ENCODE measurements at regions not wholly inside any gene's neighbourhood (a gene's known extent, or its start where the extent isn't known, plus 50 kb on each side); places are given as distances from the start of the nearest gene placed in this dataset.

DNA sequence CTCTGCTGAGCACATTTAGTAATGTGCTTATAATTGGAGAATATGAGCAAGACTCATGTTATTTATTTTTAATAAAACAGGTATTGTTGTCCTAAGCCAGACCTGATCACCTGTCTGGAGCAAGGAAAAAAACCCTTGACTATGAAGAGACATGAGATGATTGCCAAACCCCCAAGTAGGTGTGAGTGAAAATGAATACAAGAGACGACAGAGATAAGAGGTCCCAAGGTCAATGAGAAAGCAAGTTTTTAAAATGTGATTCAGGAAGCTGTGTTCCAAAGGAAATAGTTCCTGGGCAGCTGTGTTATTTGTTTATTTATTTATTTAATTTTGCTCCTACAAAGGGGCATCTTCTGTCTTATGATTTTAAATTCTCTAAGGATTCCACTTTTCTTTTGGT lies 83.1 kb downstream of the ZNF486 start:
- TF ChIP-seq, protein P1, sequence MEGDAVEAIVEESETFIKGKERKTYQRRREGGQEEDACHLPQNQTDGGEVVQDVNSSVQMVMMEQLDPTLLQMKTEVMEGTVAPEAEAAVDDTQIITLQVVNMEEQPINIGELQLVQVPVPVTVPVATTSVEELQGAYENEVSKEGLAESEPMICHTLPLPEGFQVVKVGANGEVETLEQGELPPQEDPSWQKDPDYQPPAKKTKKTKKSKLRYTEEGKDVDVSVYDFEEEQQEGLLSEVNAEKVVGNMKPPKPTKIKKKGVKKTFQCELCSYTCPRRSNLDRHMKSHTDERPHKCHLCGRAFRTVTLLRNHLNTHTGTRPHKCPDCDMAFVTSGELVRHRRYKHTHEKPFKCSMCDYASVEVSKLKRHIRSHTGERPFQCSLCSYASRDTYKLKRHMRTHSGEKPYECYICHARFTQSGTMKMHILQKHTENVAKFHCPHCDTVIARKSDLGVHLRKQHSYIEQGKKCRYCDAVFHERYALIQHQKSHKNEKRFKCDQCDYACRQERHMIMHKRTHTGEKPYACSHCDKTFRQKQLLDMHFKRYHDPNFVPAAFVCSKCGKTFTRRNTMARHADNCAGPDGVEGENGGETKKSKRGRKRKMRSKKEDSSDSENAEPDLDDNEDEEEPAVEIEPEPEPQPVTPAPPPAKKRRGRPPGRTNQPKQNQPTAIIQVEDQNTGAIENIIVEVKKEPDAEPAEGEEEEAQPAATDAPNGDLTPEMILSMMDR (IDR thresholded peaks at IDR 0.05), result no peak
- DNase-seq, result no peak
- H3K4me1 ChIP-seq, result no peaks in the 10 kb centered on the region
- in situ Hi-C loops (cut with MboI; ENCODE audit: low pct_ligation_motif_present in 1 of 4, low pct_unique_long_range_greater_than_20kb in 1 of 4, low sequenced_read_pairs in 3 of 4) (no loop called here), intact Hi-C loops (cut with DNase I; ENCODE audit: low total_unique reads) (no loop called here)
- H3K9me3 ChIP-seq, result no peaks in the 10 kb centered on the region
- no peak overlapping the region for H3K27ac ChIP-seq
- WGBS, 2 donors (ENCODE audit: low coverage in 1 of 2), result 36 to 41% methylated on average over 1 of the region's 1 CpG
- no peak overlapping the region for H3K4me3 ChIP-seq
- H3K36me3 ChIP-seq, result no peaks in the 10 kb centered on the region
- no peaks in the 10 kb centered on the region for H3K27me3 ChIP-seq

Small RNA genes lying in the stretch of these regions (small RNA-seq; reads per million reads assigned to genes)
- 0 to 2.5 (median 1.1) reads per million in 4 donors for gene MIR1270

Measured in transverse colon (tissue), 4 donors.